ENCODE measurements at regions not wholly inside any gene's neighbourhood (a gene's known extent, or its start where the extent isn't known, plus 50 kb on each side); places are given as distances from the start of the nearest gene placed in this dataset.

DNA sequence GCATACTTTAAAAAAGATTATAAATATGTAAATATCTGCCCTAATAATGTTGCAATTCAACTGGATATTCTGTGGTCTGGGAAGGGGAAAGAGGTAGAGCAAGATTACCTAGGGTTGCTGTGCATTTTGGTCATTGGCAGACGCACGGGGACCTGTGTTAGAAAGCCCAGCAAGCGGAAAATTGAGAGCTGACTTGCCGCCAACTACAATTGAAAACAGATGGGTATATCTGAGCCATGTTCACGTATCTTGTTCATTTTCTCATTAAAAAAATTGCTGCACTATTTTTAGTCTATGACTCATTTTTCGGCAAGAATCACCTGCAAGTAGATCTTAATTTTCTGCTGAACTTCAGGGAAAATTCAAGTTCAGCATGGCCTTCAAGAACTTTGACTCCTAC lies 308.5 kb upstream of the TMTC4 start:
- CTCF ChIA-PET (ENCODE audit: low intra/inter-chr PET ratio) = no interaction called here
- TF ChIP-seq KLF13 (tag; IDR thresholded peaks at IDR 0.05; ENCODE audit: borderline replicate concordance, low read depth) (no peak), NR4A1 (CRISPR knock-in tag; IDR thresholded peaks at IDR 0.05) (no peak), NR4A1 (tag; IDR thresholded peaks at IDR 0.05) (no peak), ELF1 (tag; IDR thresholded peaks at IDR 0.05) (no peak), CCNT2 (IDR thresholded peaks at IDR 0.05; ENCODE audit: borderline replicate concordance, extremely low read depth, insufficient read length, low read depth, low read length) (no peak), ZFP36 (IDR thresholded peaks at IDR 0.05; ENCODE audit: low read depth, low read length, partially characterized antibody) (no peak), ELK1 (CRISPR knock-in tag; IDR thresholded peaks at IDR 0.05) (no peak), SNIP1 (IDR thresholded peaks at IDR 0.05; ENCODE audit: low read depth) (no peak), GMEB1 (CRISPR knock-in tag; IDR thresholded peaks at IDR 0.05) (no peak), ZSCAN29 (IDR thresholded peaks at IDR 0.05) (no peak), RBBP5 (IDR thresholded peaks at IDR 0.05; ENCODE audit: borderline replicate concordance, insufficient read depth, low read length, poor library complexity, severe bottlenecking) (no peak), ZNF408 (CRISPR knock-in tag; IDR thresholded peaks at IDR 0.05; ENCODE audit: low read depth) (no peak), TCF7L2 (IDR thresholded peaks at IDR 0.05; ENCODE audit: low read depth, low read length) (no peak), SAFB (IDR thresholded peaks at IDR 0.05; ENCODE audit: borderline replicate concordance, low read depth, low read length) (no peak), ATF3 (IDR thresholded peaks at IDR 0.05) (no peak), ATF3 (CRISPR knock-in tag; conservative IDR thresholded peaks at IDR 0.05) (no peak), CBFA2T2 (conservative IDR thresholded peaks at IDR 0.05) (no peak), NELFE (IDR thresholded peaks at IDR 0.05; ENCODE audit: insufficient read depth, insufficient read length) (no peak), HLTF (IDR thresholded peaks at IDR 0.05) (no peak)
- TF ChIP-seq, protein P1, sequence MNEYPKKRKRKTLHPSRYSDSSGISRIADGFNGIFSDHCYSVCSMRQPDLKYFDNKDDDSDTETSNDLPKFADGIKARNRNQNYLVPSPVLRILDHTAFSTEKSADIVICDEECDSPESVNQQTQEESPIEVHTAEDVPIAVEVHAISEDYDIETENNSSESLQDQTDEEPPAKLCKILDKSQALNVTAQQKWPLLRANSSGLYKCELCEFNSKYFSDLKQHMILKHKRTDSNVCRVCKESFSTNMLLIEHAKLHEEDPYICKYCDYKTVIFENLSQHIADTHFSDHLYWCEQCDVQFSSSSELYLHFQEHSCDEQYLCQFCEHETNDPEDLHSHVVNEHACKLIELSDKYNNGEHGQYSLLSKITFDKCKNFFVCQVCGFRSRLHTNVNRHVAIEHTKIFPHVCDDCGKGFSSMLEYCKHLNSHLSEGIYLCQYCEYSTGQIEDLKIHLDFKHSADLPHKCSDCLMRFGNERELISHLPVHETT (CRISPR knock-in tag; conservative IDR thresholded peaks at IDR 0.05 in 1 of 2, IDR thresholded peaks at IDR 0.05 in 1 of 2) = no peak

More for the DNA sequence above, 308.5 kb upstream of the TMTC4 start:
- Histone ChIP-seq H3K4me2 (ENCODE audit: insufficient read depth, low read length) (no peak overlapping the region), H3K9me3 (replicated peaks; ENCODE audit: control insufficient read depth, insufficient read depth, low read depth, low read length) (no peaks in the 10 kb centered on the region), H3K4me1 (replicated peaks in 1 of 2; ENCODE audit: control insufficient read depth in 2 of 2, insufficient read depth in 2 of 2, low read length in 2 of 2) (no peaks in the 10 kb centered on the region), H3K9ac (ENCODE audit: insufficient read depth in 1 of 2, low read depth in 2 of 2, low read length in 2 of 2) (no peak overlapping the region), H4K20me1 (replicated peaks; ENCODE audit: control insufficient read depth, insufficient read depth, low read length) (no peaks in the 10 kb centered on the region), H3K9me1 (ENCODE audit: control insufficient read depth, insufficient read depth, low read length) (no peaks in the 10 kb centered on the region), H3K27me3 (ENCODE audit: control insufficient read depth in 2 of 2, insufficient read depth in 2 of 2, low read length in 2 of 2) (no peaks in the 10 kb centered on the region), H3K79me2 (ENCODE audit: control insufficient read depth, insufficient read depth, low read length) (no peaks in the 10 kb centered on the region), H3K4me3 (no peak overlapping the region), H2AFZ (ENCODE audit: low read depth, low read length) (no peak overlapping the region), H3K27ac (ENCODE audit: extremely low read depth, low read depth, low read length) (no peak overlapping the region), H3K36me3 (ENCODE audit: control insufficient read depth, insufficient read depth, low read length) (no peaks in the 10 kb centered on the region)
- POLR2A ChIA-PET = no interaction called here
- in situ Hi-C loops (cut with MboI) (no loop called here), intact Hi-C loops (cut with micrococcal nuclease) (no loop called here)
- BruUV-seq (replicated peaks) = no TSS peak
- DNase-seq (ENCODE audit: extremely low read depth in 1 of 4, low spot score in 3 of 4) (no peak), FAIRE-seq (no peak), ATAC-seq (no peak)
- WGBS (ENCODE audit: insufficient coverage, low coverage, missing lambda C conversion rate) = 0% methylated on average over 6 of the region's 6 CpGs
